ENCODE measurements at regions not wholly inside any gene's neighbourhood (a gene's known extent, or its start where the extent isn't known, plus 50 kb on each side); places are given as distances from the start of the nearest gene placed in this dataset.

DNA sequence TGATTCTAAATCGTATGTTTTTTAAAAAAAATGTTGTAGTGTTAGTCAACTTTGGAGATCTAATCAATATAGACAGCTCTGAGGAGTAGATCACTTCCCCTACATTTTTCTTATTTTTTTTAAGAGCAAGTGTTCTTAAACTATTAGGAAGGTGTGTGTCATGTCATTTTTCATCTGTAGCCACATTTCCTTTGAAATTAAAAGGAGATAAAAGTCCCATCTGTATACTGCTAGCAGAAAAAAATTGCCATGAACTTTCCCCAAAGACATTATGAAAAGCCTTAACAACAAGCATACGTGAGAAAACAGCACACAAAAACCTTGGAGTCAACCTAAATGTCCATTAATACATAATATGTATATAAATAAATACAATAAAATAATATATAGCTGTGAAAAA is 286.6 kb downstream of the ETS1 start:
- no peak for ATAC-seq
- Mint-ChIP-seq H3K4me1 (ENCODE audit: low read depth) (peaks cover 85% of the 10 kb centered on the region), H3K4me3 (peak overlapping the region; percentile 85), H3K36me3 (ENCODE audit: low read depth) (peaks cover 36% of the 10 kb centered on the region), H3K9me3 (peaks cover 5% of the 10 kb centered on the region), H3K27me3 (no peaks in the 10 kb centered on the region), H3K27ac (peak overlapping the region; percentile 96)
- TF ChIP-seq, protein P1, sequence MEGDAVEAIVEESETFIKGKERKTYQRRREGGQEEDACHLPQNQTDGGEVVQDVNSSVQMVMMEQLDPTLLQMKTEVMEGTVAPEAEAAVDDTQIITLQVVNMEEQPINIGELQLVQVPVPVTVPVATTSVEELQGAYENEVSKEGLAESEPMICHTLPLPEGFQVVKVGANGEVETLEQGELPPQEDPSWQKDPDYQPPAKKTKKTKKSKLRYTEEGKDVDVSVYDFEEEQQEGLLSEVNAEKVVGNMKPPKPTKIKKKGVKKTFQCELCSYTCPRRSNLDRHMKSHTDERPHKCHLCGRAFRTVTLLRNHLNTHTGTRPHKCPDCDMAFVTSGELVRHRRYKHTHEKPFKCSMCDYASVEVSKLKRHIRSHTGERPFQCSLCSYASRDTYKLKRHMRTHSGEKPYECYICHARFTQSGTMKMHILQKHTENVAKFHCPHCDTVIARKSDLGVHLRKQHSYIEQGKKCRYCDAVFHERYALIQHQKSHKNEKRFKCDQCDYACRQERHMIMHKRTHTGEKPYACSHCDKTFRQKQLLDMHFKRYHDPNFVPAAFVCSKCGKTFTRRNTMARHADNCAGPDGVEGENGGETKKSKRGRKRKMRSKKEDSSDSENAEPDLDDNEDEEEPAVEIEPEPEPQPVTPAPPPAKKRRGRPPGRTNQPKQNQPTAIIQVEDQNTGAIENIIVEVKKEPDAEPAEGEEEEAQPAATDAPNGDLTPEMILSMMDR (IDR thresholded peaks at IDR 0.05) = no peak
- POLR2A ChIA-PET = interaction anchor here (0.8 to 3.9 kb wide), 9 partner anchors 10 to 322 kb away, joined by 3 to 30 read pairs (median 4); no protein-coding TSS in a partner anchor
- CTCF ChIA-PET = interaction anchor here (1.0 to 5.2 kb wide), 11 partner anchors 8 to 330 kb away, joined by 3 to 43 read pairs (median 6); no protein-coding TSS in a partner anchor
- DNase-seq = no peak
- intact Hi-C loops (cut with micrococcal nuclease) = no loop called here

DNA sequence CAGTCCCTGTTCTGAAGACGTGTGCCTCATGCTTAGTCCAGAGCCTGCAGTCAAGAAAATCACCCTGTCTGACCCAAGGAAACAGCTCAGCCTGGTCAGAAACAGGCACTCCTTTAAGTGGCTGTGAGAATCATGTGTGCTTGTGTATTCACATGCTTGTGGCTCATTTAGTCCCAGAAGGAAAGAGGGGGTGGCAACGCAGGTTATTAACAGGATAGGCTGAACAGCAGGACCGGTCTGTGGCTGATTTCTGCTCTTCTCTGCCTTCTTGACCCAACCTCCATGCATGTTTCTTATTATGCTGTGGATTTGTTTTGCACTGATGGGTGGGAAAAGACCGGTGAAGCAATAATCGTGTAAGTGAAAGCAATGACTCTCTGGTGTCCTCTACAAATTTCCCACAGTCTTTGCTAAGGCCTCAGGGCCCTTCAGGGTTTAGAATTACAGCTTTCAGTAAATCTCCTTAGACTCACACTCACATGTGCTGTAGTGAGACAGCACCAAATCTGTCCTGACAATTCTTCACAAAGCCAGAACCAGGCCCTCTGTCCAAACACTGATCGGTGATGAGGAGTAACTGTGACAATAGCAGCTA is 288.1 kb downstream of the ETS1 start:
- intact Hi-C loops (cut with micrococcal nuclease) = loop anchor here (10.0 kb wide), 2 partner anchors 46 to 206 kb away; no protein-coding TSS in a partner anchor
- ChIA-PET POLR2A (interaction anchor here (0.6 to 3.2 kb wide), 10 partner anchors 9 to 189 kb away, joined by 3 to 16 read pairs (median 4); no protein-coding TSS in a partner anchor), CTCF (interaction anchor here (0.6 to 5.2 kb wide), 11 partner anchors 8 to 331 kb away, joined by 3 to 43 read pairs (median 3); no protein-coding TSS in a partner anchor)
- Mint-ChIP-seq H3K4me1 (ENCODE audit: low read depth) (peaks cover 85% of the 10 kb centered on the region), H3K27me3 (no peaks in the 10 kb centered on the region), H3K9me3 (peaks cover 17% of the 10 kb centered on the region), H3K36me3 (ENCODE audit: low read depth) (peaks cover 41% of the 10 kb centered on the region), H3K4me3 (peak overlapping the region; percentile 61), H3K27ac (peak overlapping the region; percentile 96)
- DNase-seq (peak; percentile 41), ATAC-seq (no peak)
- TF ChIP-seq, protein P1 (IDR thresholded peaks at IDR 0.05) = no peak

DNA sequence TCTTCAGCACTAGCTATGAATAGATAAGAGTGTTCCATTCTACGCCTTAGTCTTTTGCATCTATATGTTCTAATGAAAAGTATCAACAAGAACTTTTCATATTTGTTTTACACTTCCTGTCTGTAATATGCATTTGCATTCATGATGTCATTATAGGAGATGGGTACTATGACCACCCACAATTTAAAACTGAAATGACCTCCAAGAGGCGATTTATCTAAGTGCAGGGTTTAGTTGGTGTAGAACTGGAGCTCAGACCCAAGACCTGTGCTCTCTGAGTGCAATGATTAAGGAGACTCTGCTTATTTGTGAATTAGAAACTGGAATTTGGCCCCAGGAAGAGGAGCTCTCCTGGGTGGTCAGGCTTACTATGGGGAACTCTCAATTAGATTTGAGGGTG is 289.1 kb downstream of the ETS1 start:
- no peak for ATAC-seq
- TF ChIP-seq, protein P1 (IDR thresholded peaks at IDR 0.05) = no peak
- H3K4me3 Mint-ChIP-seq = peak overlapping the region; percentile 61
- peaks cover 47% of the 10 kb centered on the region for H3K36me3 Mint-ChIP-seq (ENCODE audit: low read depth)
- ChIA-PET CTCF (interaction anchor here (0.8 to 5.2 kb wide), 3 partner anchors 18 to 306 kb away, joined by 3 to 43 read pairs (median 8); no protein-coding TSS in a partner anchor), POLR2A (interaction anchor here (1.4 to 3.2 kb wide), 6 partner anchors 19 to 174 kb away, joined by 3 to 16 read pairs (median 4); no protein-coding TSS in a partner anchor)
- peak overlapping the region; percentile 96 for H3K27ac Mint-ChIP-seq
- no peak for DNase-seq
- H3K27me3 Mint-ChIP-seq = no peaks in the 10 kb centered on the region
- intact Hi-C loops (cut with micrococcal nuclease) = loop anchor here (10.0 kb wide), 2 partner anchors 47 to 207 kb away; no protein-coding TSS in a partner anchor
- H3K9me3 Mint-ChIP-seq = peaks cover 25% of the 10 kb centered on the region
- peaks cover 85% of the 10 kb centered on the region for H3K4me1 Mint-ChIP-seq (ENCODE audit: low read depth)

DNA sequence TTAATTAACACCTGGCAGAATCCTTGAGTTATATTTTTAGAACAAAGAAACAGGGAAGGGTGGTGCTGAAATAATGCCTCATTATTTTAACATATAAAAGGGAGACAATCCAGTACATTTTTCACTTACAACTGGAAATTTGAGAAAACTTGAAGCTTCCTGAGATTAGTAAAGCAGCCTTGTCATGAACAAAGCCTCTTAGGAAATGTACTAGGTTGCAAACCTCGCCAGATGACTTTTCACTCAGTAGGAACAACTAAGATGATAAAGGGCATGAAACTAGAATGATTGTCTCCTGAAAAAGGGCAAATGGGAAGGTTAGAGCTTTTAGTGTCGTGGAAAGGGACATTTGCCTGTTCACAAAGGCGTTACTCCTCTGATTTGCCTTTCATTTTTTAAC is 289.6 kb downstream of the ETS1 start:
- CTCF ChIA-PET = interaction anchor here (1.2 to 2.0 kb wide), 4 partner anchors 26 to 177 kb away, joined by 3 to 8 read pairs (median 4); no protein-coding TSS in a partner anchor
- H3K4me3 Mint-ChIP-seq = no peak overlapping the region
- intact Hi-C loops (cut with micrococcal nuclease) = loop anchor here (10.0 kb wide), 2 partner anchors 47 to 207 kb away; no protein-coding TSS in a partner anchor

More for the DNA sequence above, 289.6 kb downstream of the ETS1 start:
- no peak for DNase-seq
- ATAC-seq = no peak
- Mint-ChIP-seq H3K9me3 (peaks cover 29% of the 10 kb centered on the region), H3K27me3 (no peaks in the 10 kb centered on the region), H3K36me3 (ENCODE audit: low read depth) (peaks cover 51% of the 10 kb centered on the region), H3K27ac (peak overlapping the region; percentile 96), H3K4me1 (ENCODE audit: low read depth) (peaks cover 85% of the 10 kb centered on the region)
- POLR2A ChIA-PET = interaction anchor here (1.0 to 3.2 kb wide), 6 partner anchors 26 to 209 kb away, joined by 3 to 16 read pairs (median 4); no protein-coding TSS in a partner anchor
- TF ChIP-seq, protein P1 (IDR thresholded peaks at IDR 0.05) = no peak
